ENCODE measurements at regions not wholly inside any gene's neighbourhood (a gene's known extent, or its start where the extent isn't known, plus 50 kb on each side); places are given as distances from the start of the nearest gene placed in this dataset.

DNA sequence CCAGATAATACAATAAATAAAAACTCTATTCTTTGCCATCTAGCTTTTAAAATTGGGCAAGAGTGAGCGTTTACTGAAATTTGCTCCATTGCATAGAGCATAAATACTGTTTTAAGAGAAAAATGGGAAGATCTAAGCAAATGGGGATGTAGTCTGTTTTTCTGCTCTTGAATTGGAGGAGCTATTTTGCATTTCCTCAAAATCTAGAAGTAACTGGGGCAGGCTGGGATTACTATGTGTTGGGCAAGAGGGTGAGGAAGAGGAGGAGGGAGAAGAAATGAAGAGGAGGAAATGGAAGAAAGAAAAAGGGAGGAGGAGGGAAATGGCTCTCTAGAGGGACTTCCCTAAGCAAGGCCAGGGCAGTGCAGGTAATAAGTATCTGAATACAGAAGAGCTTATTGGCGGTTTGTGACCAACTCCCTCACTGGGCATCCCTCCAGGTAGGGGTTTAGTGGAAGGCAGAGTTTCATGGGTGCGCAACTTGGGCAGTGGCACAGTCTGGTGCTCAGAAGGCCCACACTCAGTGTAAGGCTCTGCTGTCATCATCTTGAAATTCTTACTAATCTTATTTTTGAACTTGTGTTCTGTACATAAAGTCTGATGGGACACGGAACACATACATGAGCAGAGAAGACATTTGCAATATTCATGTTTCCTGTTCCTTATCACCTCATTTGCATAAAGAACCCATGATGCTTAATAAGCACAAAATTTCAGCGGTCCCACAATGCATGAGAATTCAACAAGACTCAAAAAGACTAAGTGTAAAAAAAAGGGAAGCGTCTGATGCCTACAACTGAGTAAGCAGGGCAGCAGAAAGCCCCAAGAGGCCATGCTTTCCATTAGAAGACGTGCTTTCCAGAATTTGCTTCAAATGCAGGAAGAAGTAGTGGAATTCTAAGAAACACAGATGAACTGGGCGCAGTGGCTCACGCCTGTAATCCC lies 116.9 kb downstream of the EVX1 start:
- TF ChIP-seq, protein P1, sequence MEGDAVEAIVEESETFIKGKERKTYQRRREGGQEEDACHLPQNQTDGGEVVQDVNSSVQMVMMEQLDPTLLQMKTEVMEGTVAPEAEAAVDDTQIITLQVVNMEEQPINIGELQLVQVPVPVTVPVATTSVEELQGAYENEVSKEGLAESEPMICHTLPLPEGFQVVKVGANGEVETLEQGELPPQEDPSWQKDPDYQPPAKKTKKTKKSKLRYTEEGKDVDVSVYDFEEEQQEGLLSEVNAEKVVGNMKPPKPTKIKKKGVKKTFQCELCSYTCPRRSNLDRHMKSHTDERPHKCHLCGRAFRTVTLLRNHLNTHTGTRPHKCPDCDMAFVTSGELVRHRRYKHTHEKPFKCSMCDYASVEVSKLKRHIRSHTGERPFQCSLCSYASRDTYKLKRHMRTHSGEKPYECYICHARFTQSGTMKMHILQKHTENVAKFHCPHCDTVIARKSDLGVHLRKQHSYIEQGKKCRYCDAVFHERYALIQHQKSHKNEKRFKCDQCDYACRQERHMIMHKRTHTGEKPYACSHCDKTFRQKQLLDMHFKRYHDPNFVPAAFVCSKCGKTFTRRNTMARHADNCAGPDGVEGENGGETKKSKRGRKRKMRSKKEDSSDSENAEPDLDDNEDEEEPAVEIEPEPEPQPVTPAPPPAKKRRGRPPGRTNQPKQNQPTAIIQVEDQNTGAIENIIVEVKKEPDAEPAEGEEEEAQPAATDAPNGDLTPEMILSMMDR (conservative IDR thresholded peaks at IDR 0.05; ENCODE audit: low read length), result no peak
- H3K4me3 ChIP-seq (ENCODE audit: low read length), result no peak overlapping the region
- DNase-seq (ENCODE audit: low read depth), result no peak

DNA sequence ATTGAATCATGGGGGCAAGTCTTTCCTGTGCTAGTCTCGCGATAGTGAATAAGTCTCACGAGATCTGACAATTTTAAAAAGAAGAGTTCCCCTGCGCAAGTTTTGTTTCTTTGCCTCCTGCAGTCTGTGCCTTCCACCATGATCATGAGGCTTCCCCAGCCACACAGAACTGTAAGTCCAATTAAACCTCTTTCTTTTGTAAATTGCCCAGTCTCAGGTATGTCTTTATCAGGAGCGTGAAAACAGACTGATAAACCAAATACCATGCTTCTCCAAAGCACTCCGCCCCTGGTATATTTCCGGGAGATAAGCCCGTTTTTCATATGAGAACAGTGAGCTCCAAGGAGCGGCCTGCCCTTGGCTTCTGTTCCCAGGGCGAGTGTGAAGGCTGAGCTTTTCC lies 118.9 kb downstream of the EVX1 start:
- DNase-seq (ENCODE audit: low read depth), result no peak
- TF ChIP-seq, protein P1 (conservative IDR thresholded peaks at IDR 0.05; ENCODE audit: low read length), result no peak
- H3K4me3 ChIP-seq (ENCODE audit: low read length), result no peak overlapping the region

DNA sequence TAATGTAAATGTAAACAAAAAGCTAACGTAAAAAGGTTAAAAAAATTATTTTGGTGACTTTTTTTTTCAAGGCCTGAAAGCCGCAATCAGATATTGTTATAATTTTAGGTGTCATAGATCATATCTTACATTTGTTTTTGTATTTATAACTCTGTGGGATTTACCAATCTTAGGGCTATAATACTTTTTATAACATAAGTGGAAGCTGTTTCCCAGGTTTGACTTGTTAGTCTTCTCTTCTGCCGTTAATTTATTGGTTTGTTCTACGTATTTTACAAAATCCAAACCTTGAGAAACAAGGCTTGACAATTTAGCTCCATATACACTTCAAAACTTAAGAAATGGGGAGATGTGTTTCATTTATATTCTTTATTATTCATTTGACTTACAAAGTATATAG lies 119.4 kb downstream of the EVX1 start:
- TF ChIP-seq, protein P1 (conservative IDR thresholded peaks at IDR 0.05; ENCODE audit: low read length), result no peak
- H3K4me3 ChIP-seq (ENCODE audit: low read length), result no peak overlapping the region
- DNase-seq (ENCODE audit: low read depth), result no peak

DNA sequence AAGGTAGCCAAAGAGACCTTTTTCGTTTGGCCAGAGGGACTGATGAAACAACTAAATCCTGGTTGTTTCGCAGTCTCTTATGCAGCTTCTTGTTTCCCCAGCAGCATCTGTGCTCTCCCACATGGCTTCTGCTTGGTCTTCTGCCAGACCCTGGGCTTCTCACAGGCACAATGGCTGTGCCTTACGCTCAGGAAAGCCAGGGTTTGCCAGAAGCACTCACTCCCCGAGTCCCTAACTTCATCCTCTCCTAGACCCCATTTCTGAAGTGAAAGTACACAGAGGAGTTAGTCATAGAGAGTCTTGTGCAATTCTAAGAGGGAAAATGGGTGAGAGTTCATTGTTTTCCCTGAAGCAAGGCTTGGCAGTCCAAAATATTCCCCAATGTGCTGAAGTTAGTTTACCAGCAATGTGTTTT lies 121.7 kb downstream of the EVX1 start:
- H3K4me3 ChIP-seq (ENCODE audit: low read length), result peak overlapping the region; percentile 52
- TF ChIP-seq, protein P1 (conservative IDR thresholded peaks at IDR 0.05; ENCODE audit: low read length), result no peak
- DNase-seq (ENCODE audit: low read depth), result peak; percentile 83

DNA sequence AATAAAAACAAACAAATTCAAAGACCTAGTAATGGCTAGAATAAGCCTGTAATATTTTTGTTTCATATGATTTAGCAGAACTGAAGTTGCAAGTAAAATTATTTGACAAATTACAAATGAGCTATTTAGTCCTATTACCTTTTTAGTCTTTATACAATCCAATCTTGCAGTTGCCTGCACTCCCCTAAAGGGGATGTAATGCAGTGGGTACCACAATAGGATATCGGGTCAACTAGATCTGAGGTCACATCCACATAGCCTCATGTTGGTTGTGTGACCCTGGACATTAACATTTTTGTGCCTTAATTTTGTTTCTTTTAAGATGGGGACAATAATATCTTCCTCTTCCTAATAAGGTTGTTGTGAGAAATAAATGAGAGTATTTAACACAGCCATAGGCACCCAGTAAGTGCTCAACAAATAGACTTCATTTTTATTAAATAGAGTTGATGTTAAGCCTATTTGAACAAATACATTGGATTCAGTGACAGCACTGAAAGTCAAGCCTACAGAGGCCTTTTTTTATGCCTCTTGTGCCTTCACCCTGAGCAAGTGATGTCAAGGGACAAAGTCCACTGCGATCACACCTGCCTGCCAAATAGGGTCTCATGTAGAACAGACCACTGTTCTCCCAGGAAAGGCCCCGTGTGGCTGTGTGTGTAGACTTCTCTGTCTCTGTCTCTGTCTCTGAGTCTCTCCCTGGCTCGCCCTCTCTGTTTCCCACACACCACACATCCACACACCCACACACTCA lies 124.8 kb downstream of the EVX1 start:
- H3K4me3 ChIP-seq (ENCODE audit: low read length), result no peak overlapping the region
- TF ChIP-seq, protein P1 (conservative IDR thresholded peaks at IDR 0.05; ENCODE audit: low read length), result no peak
- DNase-seq (ENCODE audit: low read depth), result no peak

DNA sequence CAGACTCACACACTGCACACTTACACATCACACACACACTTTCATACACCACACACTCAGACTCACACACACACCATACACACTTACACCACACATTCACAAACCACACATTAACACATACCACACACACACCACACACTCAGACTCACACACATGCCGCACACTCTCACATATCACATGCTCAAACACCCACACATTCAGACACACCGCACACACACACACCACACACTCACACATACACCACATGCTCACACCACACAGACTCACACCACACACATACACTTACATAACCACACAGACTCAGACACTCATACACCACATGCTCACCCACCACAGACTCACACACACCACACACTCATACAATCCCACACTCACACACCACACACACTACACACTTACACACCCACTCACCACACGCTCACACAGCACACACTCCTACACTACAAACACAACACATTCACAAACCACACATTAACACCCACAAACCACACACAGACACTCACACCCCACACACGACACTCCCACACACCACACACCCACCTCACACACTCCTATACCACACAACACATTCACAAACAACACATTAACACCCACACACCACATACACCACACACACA lies 125.4 kb downstream of the EVX1 start:
- H3K4me3 ChIP-seq (ENCODE audit: low read length), result no peak overlapping the region
- DNase-seq (ENCODE audit: low read depth), result no peak
- TF ChIP-seq, protein P1 (conservative IDR thresholded peaks at IDR 0.05; ENCODE audit: low read length), result no peak
